ENCODE measurements at regions not wholly inside any gene's neighbourhood (a gene's known extent, or its start where the extent isn't known, plus 50 kb on each side); places are given as distances from the start of the nearest gene placed in this dataset.

GRCh38 chr3:124395162-124395561 lies 335.1 kb upstream of the UMPS start:
- FAIRE-seq: peak; percentile 23
- Histone ChIP-seq H3K4me3 (ENCODE audit: low read depth, low read length) (no peak overlapping the region), H3K27me3 (ENCODE audit: control insufficient read depth, insufficient read depth, low read length) (no peaks in the 10 kb centered on the region), H3K36me3 (ENCODE audit: control insufficient read depth, insufficient read depth, low read length) (no peaks in the 10 kb centered on the region)
- no peak for DNase-seq (ENCODE audit: low read depth)
- no peak for TF ChIP-seq CTCF (IDR thresholded peaks at IDR 0.05; ENCODE audit: insufficient read depth, low read length, severe bottlenecking)

GRCh38 chr3:124395584-124396338 lies 334.5 kb upstream of the UMPS start:
- FAIRE-seq (peak; percentile 7), DNase-seq (ENCODE audit: low read depth) (no peak)
- no peaks in the 10 kb centered on the region for H3K27me3 ChIP-seq (ENCODE audit: control insufficient read depth, insufficient read depth, low read length)
- H3K36me3 ChIP-seq (ENCODE audit: control insufficient read depth, insufficient read depth, low read length): no peaks in the 10 kb centered on the region
- H3K4me3 ChIP-seq (ENCODE audit: low read depth, low read length): no peak overlapping the region
- no peak for TF ChIP-seq CTCF (IDR thresholded peaks at IDR 0.05; ENCODE audit: insufficient read depth, low read length, severe bottlenecking)

- no peak for DNase-seq (ENCODE audit: low read depth)
- no peak for TF ChIP-seq CTCF (IDR thresholded peaks at IDR 0.05; ENCODE audit: insufficient read depth, low read length, severe bottlenecking)
- H3K4me3 ChIP-seq (ENCODE audit: low read depth, low read length): no peak overlapping the region
- no peak for FAIRE-seq
- H3K27me3 ChIP-seq (ENCODE audit: control insufficient read depth, insufficient read depth, low read length): no peaks in the 10 kb centered on the region
- no peaks in the 10 kb centered on the region for H3K36me3 ChIP-seq (ENCODE audit: control insufficient read depth, insufficient read depth, low read length)
Measured at GRCh38 chr3:124396339-124396950, 333.8 kb upstream of the UMPS start.

- no peak for FAIRE-seq
- Histone ChIP-seq H3K36me3 (ENCODE audit: control insufficient read depth, insufficient read depth, low read length) (no peaks in the 10 kb centered on the region), H3K27me3 (ENCODE audit: control insufficient read depth, insufficient read depth, low read length) (no peaks in the 10 kb centered on the region), H3K4me3 (ENCODE audit: low read depth, low read length) (no peak overlapping the region)
- no peak for TF ChIP-seq CTCF (IDR thresholded peaks at IDR 0.05; ENCODE audit: insufficient read depth, low read length, severe bottlenecking)
- peak; percentile 71 for DNase-seq (ENCODE audit: low read depth)
Measured at GRCh38 chr3:124397088-124397487, 333.2 kb upstream of the UMPS start.

GRCh38 chr3:124398594-124398993 lies 331.7 kb upstream of the UMPS start:
- DNase-seq (ENCODE audit: low read depth) (no peak), FAIRE-seq (no peak)
- TF ChIP-seq CTCF (IDR thresholded peaks at IDR 0.05; ENCODE audit: insufficient read depth, low read length, severe bottlenecking): no peak
- Histone ChIP-seq H3K36me3 (ENCODE audit: control insufficient read depth, insufficient read depth, low read length) (no peaks in the 10 kb centered on the region), H3K4me3 (ENCODE audit: low read depth, low read length) (no peak overlapping the region), H3K27me3 (ENCODE audit: control insufficient read depth, insufficient read depth, low read length) (no peaks in the 10 kb centered on the region)

Data from bronchial epithelial cell (primary cell).